ENCODE measurements at regions not wholly inside any gene's neighbourhood (a gene's known extent, or its start where the extent isn't known, plus 50 kb on each side); places are given as distances from the start of the nearest gene placed in this dataset.
"Not testable (repeated sequence)": the region's sequence is repeated elsewhere in the genome, so short reads cannot be mapped to it uniquely, and the experiment has no call there.

DNA sequence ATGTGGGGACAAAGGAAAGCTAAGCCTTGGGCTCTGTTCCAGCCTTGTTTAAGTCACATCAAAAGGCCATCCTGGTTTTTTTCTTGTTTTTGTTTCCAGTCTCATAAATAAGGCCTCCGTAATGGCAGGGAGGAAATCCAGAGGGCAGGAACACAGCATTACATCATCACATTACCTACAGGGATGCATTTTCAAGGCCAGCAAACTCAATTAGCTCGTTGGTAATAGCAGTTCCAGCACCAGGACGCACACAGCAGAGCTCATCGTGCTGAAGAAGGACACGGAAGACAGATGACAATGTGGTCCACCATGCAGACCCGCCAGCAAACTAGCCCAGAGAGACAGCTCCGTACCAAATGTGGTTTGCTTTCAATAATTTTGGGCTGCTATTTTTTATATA, 1209.2 kb downstream of the TYW1 start:
- Histone ChIP-seq H3K9ac (ENCODE audit: low read length) (no peak overlapping the region), H3K36me3 (ENCODE audit: control insufficient read depth, low read depth, low read length) (no peaks in the 10 kb centered on the region), H3K27me3 (ENCODE audit: control insufficient read depth, insufficient read depth, low read length) (no peaks in the 10 kb centered on the region), H3K4me1 (ENCODE audit: control insufficient read depth, low read depth, low read length) (no peaks in the 10 kb centered on the region), H3K27ac (ENCODE audit: low read length) (no peak overlapping the region), H3K9me3 (ENCODE audit: control insufficient read depth, low read depth, low read length) (no peaks in the 10 kb centered on the region), H3K4me3 (ENCODE audit: low read length) (no peak overlapping the region)

DNA sequence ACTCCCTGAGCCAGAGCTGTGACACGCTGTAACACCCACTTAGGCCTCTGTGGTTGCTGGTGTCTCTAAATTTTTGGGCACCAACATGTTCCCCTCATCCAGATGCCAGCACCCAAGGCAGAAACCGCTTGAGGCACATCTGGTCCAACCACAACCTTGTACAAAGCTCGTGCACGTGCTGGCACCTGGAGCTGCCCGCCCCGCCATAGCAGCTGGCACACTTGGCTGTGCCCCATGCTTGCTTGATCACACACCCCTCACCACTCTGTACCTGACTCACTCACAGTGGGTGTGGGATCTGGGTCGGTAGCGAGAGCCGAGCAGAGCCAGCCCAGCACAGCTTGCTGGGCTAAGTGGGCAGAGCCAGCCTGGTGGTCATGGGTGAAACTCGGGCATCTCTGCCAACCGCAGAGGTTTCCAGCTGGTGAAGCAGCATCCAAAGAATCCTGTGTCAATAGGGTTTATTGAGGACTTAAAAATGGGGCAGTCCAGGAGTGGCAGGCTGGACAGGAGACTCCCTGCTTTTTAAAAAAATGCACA, 1210.4 kb downstream of the TYW1 start:
- H3K27ac ChIP-seq (ENCODE audit: low read length), result no peak overlapping the region
- no peaks in the 10 kb centered on the region for H3K9me3 ChIP-seq (ENCODE audit: control insufficient read depth, low read depth, low read length)
- H3K27me3 ChIP-seq (ENCODE audit: control insufficient read depth, insufficient read depth, low read length), result no peaks in the 10 kb centered on the region
- H3K36me3 ChIP-seq (ENCODE audit: control insufficient read depth, low read depth, low read length), result no peaks in the 10 kb centered on the region
- H3K4me3 ChIP-seq (ENCODE audit: low read length), result no peak overlapping the region
- H3K4me1 ChIP-seq (ENCODE audit: control insufficient read depth, low read depth, low read length), result no peaks in the 10 kb centered on the region
- H3K9ac ChIP-seq (ENCODE audit: low read length), result no peak overlapping the region

DNA sequence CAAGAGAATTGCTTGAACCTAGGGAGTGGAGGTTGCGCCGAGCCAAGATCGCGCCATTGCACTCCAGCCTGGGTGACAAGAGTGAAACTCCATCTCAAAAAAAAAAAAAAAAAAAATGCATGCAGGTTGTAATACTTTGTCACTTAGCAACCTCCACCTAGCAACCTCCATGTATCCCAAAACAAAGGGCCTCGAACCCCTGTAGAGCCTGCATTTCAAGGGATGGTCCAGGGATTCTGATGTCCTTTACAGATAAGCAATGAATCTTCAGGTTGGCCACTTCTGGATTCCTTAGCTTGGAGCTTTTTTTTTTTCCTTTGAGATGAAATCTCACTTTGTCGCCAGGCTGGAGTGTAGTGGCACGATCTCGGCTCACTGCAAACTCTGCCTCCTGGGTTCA, 1211.0 kb downstream of the TYW1 start:
- Histone ChIP-seq H3K4me3 (ENCODE audit: low read length) (no peak overlapping the region), H3K36me3 (ENCODE audit: control insufficient read depth, low read depth, low read length) (no peaks in the 10 kb centered on the region), H3K27me3 (ENCODE audit: control insufficient read depth, insufficient read depth, low read length) (no peaks in the 10 kb centered on the region), H3K9ac (ENCODE audit: low read length) (no peak overlapping the region), H3K27ac (ENCODE audit: low read length) (no peak overlapping the region), H3K9me3 (ENCODE audit: control insufficient read depth, low read depth, low read length) (no peaks in the 10 kb centered on the region), H3K4me1 (ENCODE audit: control insufficient read depth, low read depth, low read length) (no peaks in the 10 kb centered on the region)

DNA sequence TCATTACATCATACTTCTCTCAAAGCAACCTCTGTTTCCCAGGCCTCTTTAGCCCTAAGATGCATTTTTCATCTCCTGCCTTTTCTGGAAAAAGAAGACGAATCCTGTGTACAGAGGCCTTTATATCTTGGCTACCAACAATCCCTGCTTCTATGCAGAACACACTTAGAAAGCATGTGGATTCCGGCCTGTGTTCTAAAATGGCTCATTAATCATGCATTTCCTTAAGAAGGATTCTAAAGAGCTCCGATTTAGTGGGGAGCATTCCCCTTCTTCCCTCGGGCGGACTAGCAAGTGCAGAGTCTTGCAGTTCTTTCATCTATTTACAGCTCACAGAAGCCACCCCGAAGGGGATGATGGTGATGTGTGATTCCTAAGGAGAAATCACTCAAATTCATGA, 1212.9 kb downstream of the TYW1 start:
- Histone ChIP-seq H3K27me3 (ENCODE audit: control insufficient read depth, insufficient read depth, low read length) (no peaks in the 10 kb centered on the region), H3K9me3 (ENCODE audit: control insufficient read depth, low read depth, low read length) (no peaks in the 10 kb centered on the region), H3K4me3 (ENCODE audit: low read length) (no peak overlapping the region), H3K9ac (ENCODE audit: low read length) (no peak overlapping the region), H3K4me1 (ENCODE audit: control insufficient read depth, low read depth, low read length) (no peaks in the 10 kb centered on the region), H3K27ac (ENCODE audit: low read length) (no peak overlapping the region), H3K36me3 (ENCODE audit: control insufficient read depth, low read depth, low read length) (no peaks in the 10 kb centered on the region)

DNA sequence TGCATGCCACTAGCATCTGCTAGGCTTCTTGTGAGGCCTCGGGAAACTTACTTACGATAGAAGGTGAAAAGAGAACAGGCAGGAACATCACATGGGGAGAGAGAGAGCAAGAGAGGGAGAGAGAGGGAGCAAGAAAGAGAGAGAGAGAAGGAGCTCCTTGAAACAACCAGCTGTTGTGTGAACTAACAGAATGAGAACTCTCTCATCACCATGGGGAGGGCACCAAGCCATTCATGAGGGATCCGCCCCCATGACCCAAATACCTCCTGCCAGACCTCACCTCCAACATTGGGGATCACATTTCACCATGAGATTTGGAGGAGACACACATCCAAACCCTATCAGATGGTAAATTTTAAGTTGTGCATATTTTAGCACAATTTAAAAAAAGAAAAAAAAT, 1217.2 kb downstream of the TYW1 start:
- Histone ChIP-seq H3K27ac (ENCODE audit: low read length) (no peak overlapping the region), H3K27me3 (ENCODE audit: control insufficient read depth, insufficient read depth, low read length) (no peaks in the 10 kb centered on the region), H3K4me3 (ENCODE audit: low read length) (no peak overlapping the region), H3K9ac (ENCODE audit: low read length) (no peak overlapping the region), H3K9me3 (ENCODE audit: control insufficient read depth, low read depth, low read length) (no peaks in the 10 kb centered on the region), H3K4me1 (ENCODE audit: control insufficient read depth, low read depth, low read length) (no peaks in the 10 kb centered on the region), H3K36me3 (ENCODE audit: control insufficient read depth, low read depth, low read length) (no peaks in the 10 kb centered on the region)

DNA sequence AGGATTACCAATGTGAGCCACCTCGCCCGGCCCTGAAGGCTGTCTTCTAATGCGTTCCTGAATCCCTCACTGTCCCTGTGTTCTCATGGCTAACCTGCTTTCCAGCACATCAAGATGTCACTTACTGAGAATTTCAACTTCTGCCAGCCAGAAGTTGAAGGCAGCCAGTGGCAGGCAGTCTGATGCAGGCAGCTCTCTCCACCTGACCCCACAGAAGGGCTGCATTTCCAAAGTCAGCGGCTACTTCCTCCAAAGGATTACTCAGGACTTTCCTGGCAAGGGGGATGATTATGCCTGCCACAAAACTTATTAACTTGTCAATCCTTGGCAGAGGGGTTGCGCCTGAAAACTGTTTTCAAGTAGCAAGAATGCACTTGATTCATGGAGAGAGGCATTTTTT, 1219.4 kb downstream of the TYW1 start:
- no peak overlapping the region for H3K9ac ChIP-seq (ENCODE audit: low read length)
- H3K9me3 ChIP-seq (ENCODE audit: control insufficient read depth, low read depth, low read length), result no peaks in the 10 kb centered on the region
- H3K27ac ChIP-seq (ENCODE audit: low read length), result no peak overlapping the region
- H3K4me1 ChIP-seq (ENCODE audit: control insufficient read depth, low read depth, low read length), result no peaks in the 10 kb centered on the region
- H3K27me3 ChIP-seq (ENCODE audit: control insufficient read depth, insufficient read depth, low read length), result no peaks in the 10 kb centered on the region
- no peak overlapping the region for H3K4me3 ChIP-seq (ENCODE audit: low read length)
- H3K36me3 ChIP-seq (ENCODE audit: control insufficient read depth, low read depth, low read length), result no peaks in the 10 kb centered on the region

DNA sequence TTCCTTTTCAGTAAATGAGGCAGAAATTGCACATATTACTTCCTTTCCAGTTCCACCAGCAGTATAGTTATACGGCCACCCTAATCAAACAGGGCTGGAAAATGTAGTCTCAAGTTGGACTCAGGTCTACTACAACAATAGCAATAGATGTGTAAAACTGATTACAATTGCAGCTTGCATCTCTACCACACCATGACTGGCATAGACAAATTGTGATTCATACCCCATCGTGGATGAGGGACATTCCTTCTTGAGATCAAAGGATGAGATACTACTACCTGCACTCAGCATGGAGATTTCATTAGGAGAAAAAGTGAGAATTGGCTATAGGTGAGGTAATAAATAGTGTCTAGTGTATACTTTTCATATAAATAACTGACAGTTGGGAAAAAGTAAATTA, 1220.8 kb downstream of the TYW1 start:
- Histone ChIP-seq H3K36me3 (ENCODE audit: control insufficient read depth, low read depth, low read length) (no peaks in the 10 kb centered on the region), H3K4me3 (ENCODE audit: low read length) (no peak overlapping the region), H3K27me3 (ENCODE audit: control insufficient read depth, insufficient read depth, low read length) (no peaks in the 10 kb centered on the region), H3K9ac (ENCODE audit: low read length) (no peak overlapping the region), H3K4me1 (ENCODE audit: control insufficient read depth, low read depth, low read length) (no peaks in the 10 kb centered on the region), H3K27ac (ENCODE audit: low read length) (no peak overlapping the region), H3K9me3 (ENCODE audit: control insufficient read depth, low read depth, low read length) (no peaks in the 10 kb centered on the region)

DNA sequence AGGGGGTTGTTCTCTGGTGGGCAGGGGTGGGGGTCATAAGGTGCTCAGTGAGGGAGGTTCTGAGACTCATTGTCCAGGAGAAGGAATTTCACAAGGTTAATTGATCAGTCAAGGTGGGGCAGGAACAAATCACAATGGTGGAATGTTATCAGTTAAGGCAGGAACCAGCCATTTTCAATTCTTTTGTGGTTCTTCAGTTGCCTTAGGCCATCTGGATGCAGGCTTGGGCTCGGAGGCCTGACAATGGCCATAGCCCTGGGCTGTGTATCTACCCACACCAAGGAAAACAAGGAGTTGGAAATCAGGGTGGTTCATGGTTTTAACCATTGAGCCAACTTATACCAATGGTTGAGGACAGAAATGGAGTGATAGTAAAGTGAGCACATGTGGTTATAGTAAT, 1221.8 kb downstream of the TYW1 start:
- Histone ChIP-seq H3K36me3 (ENCODE audit: control insufficient read depth, low read depth, low read length) (no peaks in the 10 kb centered on the region), H3K9ac (ENCODE audit: low read length) (no peak overlapping the region), H3K4me3 (ENCODE audit: low read length) (no peak overlapping the region), H3K27me3 (ENCODE audit: control insufficient read depth, insufficient read depth, low read length) (no peaks in the 10 kb centered on the region), H3K9me3 (ENCODE audit: control insufficient read depth, low read depth, low read length) (no peaks in the 10 kb centered on the region), H3K27ac (ENCODE audit: low read length) (no peak overlapping the region), H3K4me1 (ENCODE audit: control insufficient read depth, low read depth, low read length) (no peaks in the 10 kb centered on the region)

DNA sequence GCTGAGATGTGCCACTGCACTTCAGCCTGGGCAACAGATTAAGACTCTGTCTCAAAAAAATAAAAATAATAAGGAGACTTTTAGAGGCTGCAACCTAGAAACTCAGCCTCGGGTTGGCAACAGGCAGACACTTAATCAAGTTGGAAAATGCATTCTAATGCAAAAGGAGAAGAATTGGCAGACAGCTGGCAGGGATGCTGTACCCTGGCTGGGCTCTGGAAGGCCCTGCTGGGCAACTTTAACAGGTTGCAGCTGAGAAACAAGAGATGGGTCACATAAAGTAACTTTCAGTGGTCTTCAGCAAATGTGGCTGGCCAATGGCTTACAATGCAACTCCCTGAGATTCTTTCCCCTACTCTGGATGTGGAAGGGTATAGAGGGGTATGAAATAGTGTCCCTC, 1225.7 kb downstream of the TYW1 start:
- Histone ChIP-seq H3K27me3 (ENCODE audit: control insufficient read depth, insufficient read depth, low read length) (no peaks in the 10 kb centered on the region), H3K4me1 (ENCODE audit: control insufficient read depth, low read depth, low read length) (no peaks in the 10 kb centered on the region), H3K4me3 (ENCODE audit: low read length) (no peak overlapping the region), H3K9me3 (ENCODE audit: control insufficient read depth, low read depth, low read length) (no peaks in the 10 kb centered on the region), H3K36me3 (ENCODE audit: control insufficient read depth, low read depth, low read length) (no peaks in the 10 kb centered on the region), H3K9ac (ENCODE audit: low read length) (no peak overlapping the region), H3K27ac (ENCODE audit: low read length) (no peak overlapping the region)

DNA sequence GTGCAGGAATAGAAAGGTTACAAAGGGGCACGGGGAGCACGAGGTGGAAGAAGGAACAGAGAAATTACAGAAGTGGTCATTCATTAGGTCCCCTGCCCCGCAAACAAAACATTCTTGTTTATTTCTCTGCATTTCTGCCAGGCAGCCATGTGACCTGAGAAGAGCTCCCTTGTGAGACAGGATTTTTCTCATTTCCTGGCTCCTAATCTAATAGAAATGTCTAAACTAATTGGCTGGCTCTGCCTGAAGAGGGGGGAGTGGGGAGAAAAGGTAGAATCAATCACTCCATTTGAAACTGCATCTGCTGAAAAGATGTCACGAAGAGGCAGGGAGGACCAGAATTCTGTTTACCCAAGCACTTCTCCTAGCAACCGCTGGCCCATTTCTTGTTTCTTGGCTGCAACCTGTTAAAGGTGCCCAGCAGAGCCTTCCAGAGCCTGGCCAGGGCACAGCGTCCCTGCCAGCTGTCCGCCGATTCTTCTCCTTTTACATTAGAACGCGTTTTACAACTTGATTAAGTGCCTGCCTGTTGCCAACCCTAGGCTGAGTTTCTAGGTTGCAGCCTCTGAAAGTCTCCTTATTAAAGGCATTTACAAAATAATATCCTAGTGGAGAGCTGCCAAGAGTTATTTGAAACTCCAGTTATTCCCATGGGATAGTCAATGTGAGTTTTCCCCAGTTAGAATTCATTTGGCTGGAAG, 1227.6 kb downstream of the TYW1 start:
- no peaks in the 10 kb centered on the region for H3K36me3 ChIP-seq (ENCODE audit: control insufficient read depth, low read depth, low read length)
- H3K27me3 ChIP-seq (ENCODE audit: control insufficient read depth, insufficient read depth, low read length), result no peaks in the 10 kb centered on the region
- H3K9me3 ChIP-seq (ENCODE audit: control insufficient read depth, low read depth, low read length), result no peaks in the 10 kb centered on the region
- H3K4me1 ChIP-seq (ENCODE audit: control insufficient read depth, low read depth, low read length), result no peaks in the 10 kb centered on the region
- no peak overlapping the region for H3K9ac ChIP-seq (ENCODE audit: low read length)
- no peak overlapping the region for H3K4me3 ChIP-seq (ENCODE audit: low read length)
- no peak overlapping the region for H3K27ac ChIP-seq (ENCODE audit: low read length)

DNA sequence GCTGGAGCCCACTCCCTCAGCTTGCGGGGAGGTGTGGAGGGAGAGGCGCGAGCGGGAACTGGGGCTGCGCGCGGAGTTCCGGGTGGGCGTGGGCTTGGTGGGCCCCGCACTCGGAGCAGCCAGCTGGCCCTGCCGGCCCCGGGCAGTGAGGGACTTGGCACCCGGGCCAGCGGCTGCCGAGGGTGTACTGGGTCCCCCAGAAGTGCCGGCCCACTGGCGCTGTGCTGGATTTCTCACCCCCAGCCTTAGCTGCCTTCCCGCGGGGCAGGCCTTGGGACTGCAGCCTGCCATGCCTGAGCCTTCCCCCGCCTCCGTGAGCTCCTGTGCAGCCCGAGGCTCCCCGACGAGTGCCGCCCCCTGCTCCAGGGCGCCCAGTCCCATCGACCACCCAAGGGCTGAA, 1234.4 kb downstream of the TYW1 start:
- H3K9ac ChIP-seq (ENCODE audit: low read length); H3K27me3 ChIP-seq (ENCODE audit: control insufficient read depth, insufficient read depth, low read length); H3K27ac ChIP-seq (ENCODE audit: low read length); H3K9me3 ChIP-seq (ENCODE audit: control insufficient read depth, low read depth, low read length); H3K36me3 ChIP-seq (ENCODE audit: control insufficient read depth, low read depth, low read length); H3K4me3 ChIP-seq (ENCODE audit: low read length); H3K4me1 ChIP-seq (ENCODE audit: control insufficient read depth, low read depth, low read length): not testable (repeated sequence)

DNA sequence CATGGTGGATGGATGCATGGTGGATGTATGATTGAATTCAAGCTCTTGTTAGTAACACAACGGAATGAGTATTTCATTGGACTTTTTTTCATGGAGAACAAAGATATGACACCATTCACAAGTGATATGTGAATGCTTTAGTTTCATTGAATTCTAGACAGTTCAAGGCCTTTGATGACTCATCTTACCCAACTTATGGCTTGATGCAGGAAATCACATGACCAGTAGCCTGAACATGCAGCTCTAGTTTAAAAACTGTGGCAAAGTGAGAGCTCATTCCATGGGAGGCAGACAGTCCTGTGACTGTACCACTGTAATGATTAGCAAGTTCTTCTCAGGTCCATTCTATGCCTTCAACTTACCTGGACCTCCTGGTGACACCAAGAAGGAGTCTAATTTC, 1239.3 kb downstream of the TYW1 start:
- Histone ChIP-seq H3K9me3 (ENCODE audit: control insufficient read depth, low read depth, low read length) (no peaks in the 10 kb centered on the region), H3K27ac (ENCODE audit: low read length) (no peak overlapping the region), H3K9ac (ENCODE audit: low read length) (no peak overlapping the region), H3K4me1 (ENCODE audit: control insufficient read depth, low read depth, low read length) (peaks cover 10% of the 10 kb centered on the region), H3K4me3 (ENCODE audit: low read length) (no peak overlapping the region), H3K36me3 (ENCODE audit: control insufficient read depth, low read depth, low read length) (no peaks in the 10 kb centered on the region), H3K27me3 (ENCODE audit: control insufficient read depth, insufficient read depth, low read length) (no peaks in the 10 kb centered on the region)
